IPS DF 6.9 (cell line): ENCODE measurements at regions not wholly inside any gene's neighbourhood (a gene's known extent, or its start where the extent isn't known, plus 50 kb on each side); places are given as distances from the start of the nearest gene placed in this dataset.
"Not testable (repeated sequence)": the region's sequence is repeated elsewhere in the genome, so short reads cannot be mapped to it uniquely, and the experiment has no call there.

Experiments
- DNase-seq: peaks from one replicate; pipeline ENCODE4 v3.0.0-alpha.2; 2013; ENCODE audit warnings: low read depth, low spot score
- H3K27ac ChIP-seq: one replicate; pipeline ENCODE4 v1.5.1; 2013; ENCODE audit warnings: low read length, control low read depth
- H3K27me3 ChIP-seq: 2 replicates; pipeline ENCODE4 v1.6.1; 2013; ENCODE audit warnings: mild to moderate bottlenecking, low read length; ENCODE audit not compliant: control insufficient read depth, insufficient read depth
- H3K36me3 ChIP-seq: 2 replicates; pipeline ENCODE4 v1.6.1; 2013; ENCODE audit warnings: low read length; ENCODE audit not compliant: control insufficient read depth, insufficient read depth
- H3K4me1 ChIP-seq: 2 replicates; pipeline ENCODE4 v1.6.1; 2013; ENCODE audit warnings: low read length; ENCODE audit not compliant: control insufficient read depth, insufficient read depth
- H3K4me3 ChIP-seq: 2 replicates; pipeline ENCODE4 v1.5.1; 2013; ENCODE audit warnings: mild to moderate bottlenecking, low read length
- H3K9me3 ChIP-seq: 2 replicates; pipeline ENCODE4 v1.6.1; 2013; ENCODE audit warnings: low read length, inconsistent platforms; ENCODE audit not compliant: control insufficient read depth, insufficient read depth
- WGBS: extraction: QIAGEN DNeasy Blood & Tissue Kit; methylation state at CpG from one replicate; pipeline ENCODE4 v1.1.7; 2013; ENCODE audit warnings: mixed read lengths, missing lambda C conversion rate; ENCODE audit not compliant: insufficient read length, insufficient coverage; 5-methylcytosine and 5-hydroxymethylcytosine counted together

GRCh38 chr17:37859451-37859850 is 64.8 kb upstream of the TBC1D3K start:
- H3K36me3 ChIP-seq: no peaks in the 10 kb centered on the region
- H3K27ac ChIP-seq: no peak overlapping the region
- DNase-seq: no peak
- no peak overlapping the region for H3K4me3 ChIP-seq
- no peaks in the 10 kb centered on the region for H3K9me3 ChIP-seq
- no peaks in the 10 kb centered on the region for H3K4me1 ChIP-seq
- WGBS: no CpG with 5 or more reads among the region's 1 CpG
- no peaks in the 10 kb centered on the region for H3K27me3 ChIP-seq

- WGBS: no CpG with 5 or more reads among the region's 11 CpGs
- not testable (repeated sequence) for H3K4me3 ChIP-seq, H3K4me1 ChIP-seq, DNase-seq, H3K9me3 ChIP-seq, H3K36me3 ChIP-seq, H3K27me3 ChIP-seq, H3K27ac ChIP-seq
Measured at GRCh38 chr17:37858391-37858790, 65.8 kb upstream of the TBC1D3K start.

DNA sequence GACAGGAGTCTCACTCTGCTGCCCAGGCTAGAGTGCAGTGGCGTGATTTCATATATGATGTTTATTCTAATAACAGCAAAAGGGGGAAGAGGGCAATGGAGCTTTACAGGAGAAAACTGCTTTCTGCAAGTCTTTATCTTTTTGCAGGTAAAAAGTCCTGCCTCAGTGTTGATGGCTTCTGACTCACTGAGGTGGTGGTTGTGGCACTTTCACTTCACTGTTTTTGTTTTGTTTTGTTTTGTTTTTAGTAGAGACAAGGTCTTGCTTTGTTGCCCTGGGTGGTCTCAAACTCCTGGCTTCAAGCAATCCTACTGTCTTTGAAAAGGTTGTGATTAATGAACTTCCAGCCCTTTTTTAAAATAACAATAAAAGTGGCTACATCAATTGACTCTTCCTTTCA is 68.0 kb upstream of the TBC1D3K start:
- no peaks in the 10 kb centered on the region for H3K27me3 ChIP-seq
- WGBS: no CpG with 5 or more reads among the region's 1 CpG
- no peaks in the 10 kb centered on the region for H3K4me1 ChIP-seq
- H3K9me3 ChIP-seq: no peaks in the 10 kb centered on the region
- DNase-seq: no peak
- no peak overlapping the region for H3K27ac ChIP-seq
- no peak overlapping the region for H3K4me3 ChIP-seq
- H3K36me3 ChIP-seq: no peaks in the 10 kb centered on the region

GRCh38 chr17:37849617-37849972 is 74.6 kb upstream of the TBC1D3K start:
- H3K9me3 ChIP-seq: no peaks in the 10 kb centered on the region
- no CpG with 5 or more reads among the region's 3 CpGs for WGBS
- H3K4me3 ChIP-seq: no peak overlapping the region
- H3K36me3 ChIP-seq: no peaks in the 10 kb centered on the region
- DNase-seq: no peak
- H3K27ac ChIP-seq: no peak overlapping the region
- no peaks in the 10 kb centered on the region for H3K4me1 ChIP-seq
- no peaks in the 10 kb centered on the region for H3K27me3 ChIP-seq

DNA sequence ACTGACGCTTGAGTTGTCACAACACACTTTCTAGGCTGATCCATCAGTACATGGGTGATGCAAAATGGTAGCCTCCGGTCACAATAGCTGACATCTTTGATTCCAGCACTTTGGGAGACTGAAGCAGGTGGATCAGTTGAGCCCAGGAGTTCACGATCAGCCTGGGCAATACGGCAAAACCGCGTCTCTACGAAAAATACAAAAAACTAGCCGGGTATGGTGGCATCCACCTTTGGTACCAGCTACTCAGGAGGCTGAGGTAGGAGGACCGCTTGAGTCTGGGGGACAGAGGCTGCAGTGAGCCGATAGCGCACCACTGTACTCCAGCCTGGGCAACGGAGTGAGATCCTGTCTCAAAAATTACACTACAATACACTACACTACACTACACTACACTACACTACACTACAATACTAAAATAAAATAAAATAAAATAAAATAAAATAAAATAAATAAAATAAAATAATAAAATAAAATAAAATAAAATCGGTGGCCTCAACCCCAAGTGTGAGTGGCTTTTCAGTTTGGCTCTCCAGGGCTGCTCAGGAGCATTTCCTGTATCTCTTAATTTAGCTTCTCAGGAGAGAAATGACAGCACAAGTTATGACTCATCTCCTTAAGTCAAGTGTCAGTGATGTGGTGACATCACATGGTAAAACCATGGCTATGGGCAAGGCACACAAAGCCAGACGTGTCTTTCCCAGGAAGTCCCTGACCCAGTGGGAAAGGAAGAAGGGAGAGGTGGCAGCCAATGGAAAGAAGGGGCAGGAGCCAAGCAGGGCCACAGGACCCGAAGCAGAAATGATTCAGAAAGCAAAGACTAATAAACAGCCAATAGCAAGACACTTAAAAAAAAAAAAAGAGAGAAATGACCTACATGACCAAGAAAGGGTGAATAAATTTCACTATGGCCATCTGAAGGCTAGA is 75.3 kb upstream of the TBC1D3K start:
- DNase-seq: no peak
- Histone ChIP-seq H3K27ac (no peak overlapping the region), H3K9me3 (no peaks in the 10 kb centered on the region), H3K36me3 (no peaks in the 10 kb centered on the region), H3K4me1 (no peaks in the 10 kb centered on the region), H3K4me3 (no peak overlapping the region), H3K27me3 (no peaks in the 10 kb centered on the region)
- WGBS: no CpG with 5 or more reads among the region's 15 CpGs

- Histone ChIP-seq H3K4me1 (no peaks in the 10 kb centered on the region), H3K27ac (no peak overlapping the region), H3K4me3 (no peak overlapping the region), H3K27me3 (no peaks in the 10 kb centered on the region), H3K36me3 (no peaks in the 10 kb centered on the region), H3K9me3 (no peaks in the 10 kb centered on the region)
- WGBS: no CpG with 5 or more reads among the region's 12 CpGs
- DNase-seq: no peak
Measured at GRCh38 chr17:37847811-37848331, 76.3 kb upstream of the TBC1D3K start.

- no CpG with 5 or more reads among the region's 7 CpGs for WGBS
- Histone ChIP-seq H3K36me3 (no peaks in the 10 kb centered on the region), H3K27ac (no peak overlapping the region), H3K27me3 (no peaks in the 10 kb centered on the region), H3K9me3 (no peaks in the 10 kb centered on the region), H3K4me3 (no peak overlapping the region), H3K4me1 (no peaks in the 10 kb centered on the region)
- no peak for DNase-seq
Measured at GRCh38 chr17:37847102-37847501, 77.1 kb upstream of the TBC1D3K start.

GRCh38 chr17:37844977-37845293 is 79.3 kb upstream of the TBC1D3K start:
- DNase-seq: no peak
- H3K4me1 ChIP-seq: no peaks in the 10 kb centered on the region
- H3K9me3 ChIP-seq: no peaks in the 10 kb centered on the region
- WGBS: no CpG with 5 or more reads among the region's 15 CpGs
- H3K36me3 ChIP-seq: no peaks in the 10 kb centered on the region
- no peak overlapping the region for H3K4me3 ChIP-seq
- no peak overlapping the region for H3K27ac ChIP-seq
- H3K27me3 ChIP-seq: no peaks in the 10 kb centered on the region

- Histone ChIP-seq H3K9me3 (no peaks in the 10 kb centered on the region), H3K4me1 (no peaks in the 10 kb centered on the region), H3K4me3 (no peak overlapping the region; the same call in 1 of the 2 replicates), H3K27ac (no peak overlapping the region), H3K27me3 (no peaks in the 10 kb centered on the region), H3K36me3 (no peaks in the 10 kb centered on the region)
- DNase-seq: no peak
- no CpG with 5 or more reads among the region's 29 CpGs for WGBS
Measured at GRCh38 chr17:37844158-37844976, 79.8 kb upstream of the TBC1D3K start.

- H3K4me3 ChIP-seq: no peak overlapping the region
- no peak for DNase-seq
- H3K27ac ChIP-seq: no peak overlapping the region
- no peaks in the 10 kb centered on the region for H3K4me1 ChIP-seq
- H3K27me3 ChIP-seq: no peaks in the 10 kb centered on the region
- H3K9me3 ChIP-seq: no peaks in the 10 kb centered on the region
- H3K36me3 ChIP-seq: no peaks in the 10 kb centered on the region
- no CpG with 5 or more reads among the region's 8 CpGs for WGBS
Measured at GRCh38 chr17:37842401-37842800, 81.8 kb upstream of the TBC1D3K start.
